HCT116 (cell line): ENCODE measurements at regions not wholly inside any gene's neighbourhood (a gene's known extent, or its start where the extent isn't known, plus 50 kb on each side); places are given as distances from the start of the nearest gene placed in this dataset.

Source experiments
- ATAC-seq: fragments of 200-7000 bp; cut with Tn5 transposase; 2 replicates; pipeline ENCODE4 v1.9.1; 2020; ENCODE audit warnings: mild to moderate bottlenecking, moderate library complexity
- BruUV-seq: library from RNA; stranded (reverse); fragments of 400-500 nt; replicated peaks from 2 replicates; lab custom pipeline; 2021; lab: Mats Ljungman, UMichigan
- CTCF ChIA-PET: fragments of 300-600 bp; sonication (Branson Sonifier 250); formaldehyde crosslinking; loops from one replicate; lab custom pipeline; 2021; ENCODE audit warnings: antibody characterized with exemption; lab: Charles Lee
- POLR2A ChIA-PET: fragments of 300-600, 350-600 bp; sonication (Branson Sonifier 250); formaldehyde crosslinking; loops from one replicate; lab custom pipeline; 2021; ENCODE audit warnings: antibody characterized with exemption; lab: Charles Lee
- RAD21 ChIA-PET, 2 experiments: fragments of 300-600 bp; sonication (Branson Sonifier 250); formaldehyde crosslinking; loops; one replicate each; lab custom pipeline; 2023; ENCODE audit warnings: low total read pairs in 2 of 2; ENCODE audit not compliant: uncharacterized antibody in 2 of 2, unreplicated experiment in 2 of 2, low non-redundant PET in 1 of 2; lab: Charles Lee
- DNase-seq: peaks from one replicate; pipeline ENCODE4 v3.0.0-alpha.2; 2010; ENCODE audit warnings: low read depth, low spot score
- H2AFZ ChIP-seq: fragments of 200-600 bp; shearing (Covaris generic), sonication (generic); 2 replicates; pipeline ENCODE4 v1.6.1; 2017; ENCODE audit warnings: low read depth, mixed run types, mixed read lengths, antibody characterized with exemption, low read length; ENCODE audit not compliant: poor library complexity, severe bottlenecking
- H3K27ac ChIP-seq: 2 replicates; pipeline ENCODE4 v1.5.1; 2012; ENCODE audit warnings: low read depth, low read length
- H3K27me3 ChIP-seq: fragments of 200-600 bp; sonication (generic); 2 replicates; pipeline ENCODE4 v1.6.1; 2016; ENCODE audit warnings: mixed run types, low read length, mixed read lengths; ENCODE audit not compliant: insufficient read depth
- H3K36me3 ChIP-seq, 2 experiments: fragments of 200-500 bp in 1 of 2; fragments of 200-600 bp in 1 of 2; sonication (Bioruptor generic) in 1 of 2; sonication (generic) in 1 of 2; 2 replicates each; pipeline versions ENCODE4 v1.5.1 to v1.6.1; 2014 to 2016; ENCODE audit warnings: low read length in 2 of 2, inconsistent platforms in 1 of 2, mixed read lengths in 1 of 2, mixed run types in 1 of 2; ENCODE audit not compliant: insufficient read depth in 2 of 2, control insufficient read depth in 1 of 2
- H3K4me1 ChIP-seq, 2 experiments: fragments of 200-600 bp in 1 of 2; sonication (generic) in 1 of 2; 2 replicates each; pipeline versions ENCODE4 v1.5.1 to v1.6.1; 2012 to 2017; ENCODE audit warnings: low read length in 2 of 2, inconsistent platforms in 1 of 2, mild to moderate bottlenecking in 1 of 2, mixed read lengths in 1 of 2, mixed run types in 1 of 2, moderate library complexity in 1 of 2; ENCODE audit not compliant: insufficient read depth in 2 of 2, control insufficient read depth in 1 of 2
- H3K4me2 ChIP-seq: fragments of 200-600 bp; sonication (generic); 2 replicates; pipeline ENCODE4 v1.6.1; 2017; ENCODE audit warnings: mixed run types, low read length, mixed read lengths
- H3K4me3 ChIP-seq, 2 experiments: fragments of 200-600 bp in 1 of 2; sonication (generic) in 1 of 2; replicated peaks in 1 of 2; 2 replicates each; pipeline ENCODE4 v1.5.1; 2011 to 2016; ENCODE audit warnings: low read length in 2 of 2, control low read depth in 1 of 2, low read depth in 1 of 2, mild to moderate bottlenecking in 1 of 2, mixed read lengths in 1 of 2, mixed run types in 1 of 2
- H3K79me2 ChIP-seq: fragments of 200-600 bp; sonication (generic); 2 replicates; pipeline ENCODE4 v1.6.1; 2017; ENCODE audit warnings: mild to moderate bottlenecking, mixed run types, low read length, moderate library complexity, mixed read lengths; ENCODE audit not compliant: insufficient read depth
- H3K9ac ChIP-seq: fragments of 200-600 bp; sonication (generic); 2 replicates; pipeline ENCODE4 v1.6.1; 2016; ENCODE audit warnings: low read length, mixed read lengths
- H3K9me2 ChIP-seq: fragments of 200-600 bp; sonication (generic), shearing (Covaris generic); 2 replicates; pipeline ENCODE4 v1.6.1; 2017; ENCODE audit warnings: mixed run types, mild to moderate bottlenecking, moderate library complexity; ENCODE audit not compliant: insufficient read depth
- H3K9me3 ChIP-seq, 2 experiments: fragments of 200-500 bp in 1 of 2; fragments of 200-600 bp in 1 of 2; sonication (Bioruptor generic) in 1 of 2; sonication (generic) in 1 of 2; 2 replicates each; pipeline ENCODE4 v1.6.1; 2014 to 2017; ENCODE audit warnings: low read length in 2 of 2, mixed read lengths in 2 of 2, inconsistent platforms in 1 of 2, low read depth in 1 of 2, mild to moderate bottlenecking in 1 of 2, mixed run types in 1 of 2, moderate library complexity in 1 of 2; ENCODE audit not compliant: control insufficient read depth in 1 of 2, insufficient read depth in 1 of 2
- H4K20me1 ChIP-seq: fragments of 200-600 bp; sonication (generic), shearing (Covaris generic); 2 replicates; pipeline ENCODE4 v1.6.1; 2017; ENCODE audit warnings: mixed run types, mild to moderate bottlenecking, moderate library complexity; ENCODE audit not compliant: insufficient read depth
- CBX3 ChIP-seq: IDR thresholded peaks from 2 replicates; pipeline ENCODE4 v1.6.1; 2012; ENCODE audit warnings: low read depth
- EGR1 ChIP-seq: IDR thresholded peaks from 2 replicates; pipeline ENCODE4 v1.6.1; 2012; ENCODE audit warnings: low read depth
- JUND ChIP-seq: IDR thresholded peaks from 2 replicates; pipeline ENCODE4 v1.6.1; 2012
- RAD21 ChIP-seq: IDR thresholded peaks from 2 replicates; pipeline ENCODE4 v1.6.1; 2012; ENCODE audit warnings: low read depth, mild to moderate bottlenecking
- SP1 ChIP-seq: IDR thresholded peaks from 2 replicates; pipeline ENCODE4 v1.6.1; 2012; ENCODE audit warnings: low read depth
- SRF ChIP-seq: IDR thresholded peaks from 2 replicates; pipeline ENCODE4 v1.6.1; 2012; ENCODE audit warnings: low read depth
- YY1 ChIP-seq: IDR thresholded peaks from 2 replicates; pipeline ENCODE4 v1.6.1; 2011; ENCODE audit warnings: low read length, low read depth, moderate library complexity, mild to moderate bottlenecking; ENCODE audit not compliant: insufficient replicate concordance; ENCODE audit errors: extremely low read depth
- ZFX ChIP-seq: fragments of 450-650 bp; IDR thresholded peaks from 2 replicates; pipeline ENCODE4 v1.6.1; 2017
- ZNF274 ChIP-seq: fragments of 200-500 bp; sonication (Bioruptor generic); IDR thresholded peaks from 2 replicates; pipeline ENCODE4 v1.6.1; 2014; ENCODE audit warnings: mild to moderate bottlenecking, low read depth, low read length, inconsistent platforms
- intact Hi-C: fragments of 100-400 bp; cut with micrococcal nuclease; formaldehyde crosslinking; loops from 2 replicates; pipeline ENCODE4 v1.10.0; 2022
- TF ChIP-seq, protein P1 (sequence below): IDR thresholded peaks from 2 replicates; pipeline ENCODE4 v1.6.1; 2012
- TF ChIP-seq, protein P2 (sequence below): IDR thresholded peaks from 2 replicates; pipeline ENCODE4 v1.6.1; 2012; ENCODE audit warnings: low read depth
- TF ChIP-seq, protein P3 (sequence below): IDR thresholded peaks from 2 replicates; pipeline ENCODE4 v1.6.1; 2011; ENCODE audit warnings: mild to moderate bottlenecking, low read length, moderate library complexity; ENCODE audit not compliant: insufficient replicate concordance; ENCODE audit errors: extremely low read depth
- TF ChIP-seq, protein P4 (sequence below): IDR thresholded peaks from 2 replicates; pipeline ENCODE4 v1.6.1; 2012

DNA sequence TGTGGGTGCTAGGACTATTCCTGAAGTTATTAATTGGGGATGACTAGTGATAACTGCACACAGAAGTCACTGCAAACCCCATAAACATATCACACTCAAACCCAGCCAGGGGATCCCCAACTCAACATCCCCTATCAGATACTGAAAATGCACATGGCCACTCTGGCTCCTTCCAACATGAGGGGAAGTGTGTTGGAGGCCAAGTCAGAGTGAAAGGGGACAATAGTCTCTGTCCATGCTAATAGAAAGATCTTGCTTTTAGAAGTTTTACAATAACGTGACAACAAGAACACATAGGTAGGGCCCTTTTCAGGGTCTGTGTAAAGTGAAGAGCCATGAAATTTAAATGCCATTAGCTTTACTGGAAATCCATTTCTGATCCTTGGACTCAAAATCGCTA lies 98.8 kb upstream of the SEMA6A start:
- intact Hi-C loops = no loop called here
- Histone ChIP-seq H3K9me2 (0 out of 2 replicates have a peak, but pooled peaks cover 2% of the 10 kb centered on the region), H3K79me2 (no peaks in the 10 kb centered on the region), H3K27me3 (no peaks in the 10 kb centered on the region), H3K4me3 (no peak overlapping the region), H3K9me3 (no peaks in the 10 kb centered on the region)
- ATAC-seq = no peak
- POLR2A ChIA-PET = no interaction called here
- no peak for DNase-seq
- TF ChIP-seq, protein P1, sequence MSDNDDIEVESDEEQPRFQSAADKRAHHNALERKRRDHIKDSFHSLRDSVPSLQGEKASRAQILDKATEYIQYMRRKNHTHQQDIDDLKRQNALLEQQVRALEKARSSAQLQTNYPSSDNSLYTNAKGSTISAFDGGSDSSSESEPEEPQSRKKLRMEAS = no peak
- TF ChIP-seq JUND (no peak), RAD21 (no peak), ZNF274 (no peak), YY1 (no peak), CBX3 (no peak), SP1 (no peak), SRF (no peak), ZFX (no peak), EGR1 (no peak)
- TF ChIP-seq, protein P2, sequence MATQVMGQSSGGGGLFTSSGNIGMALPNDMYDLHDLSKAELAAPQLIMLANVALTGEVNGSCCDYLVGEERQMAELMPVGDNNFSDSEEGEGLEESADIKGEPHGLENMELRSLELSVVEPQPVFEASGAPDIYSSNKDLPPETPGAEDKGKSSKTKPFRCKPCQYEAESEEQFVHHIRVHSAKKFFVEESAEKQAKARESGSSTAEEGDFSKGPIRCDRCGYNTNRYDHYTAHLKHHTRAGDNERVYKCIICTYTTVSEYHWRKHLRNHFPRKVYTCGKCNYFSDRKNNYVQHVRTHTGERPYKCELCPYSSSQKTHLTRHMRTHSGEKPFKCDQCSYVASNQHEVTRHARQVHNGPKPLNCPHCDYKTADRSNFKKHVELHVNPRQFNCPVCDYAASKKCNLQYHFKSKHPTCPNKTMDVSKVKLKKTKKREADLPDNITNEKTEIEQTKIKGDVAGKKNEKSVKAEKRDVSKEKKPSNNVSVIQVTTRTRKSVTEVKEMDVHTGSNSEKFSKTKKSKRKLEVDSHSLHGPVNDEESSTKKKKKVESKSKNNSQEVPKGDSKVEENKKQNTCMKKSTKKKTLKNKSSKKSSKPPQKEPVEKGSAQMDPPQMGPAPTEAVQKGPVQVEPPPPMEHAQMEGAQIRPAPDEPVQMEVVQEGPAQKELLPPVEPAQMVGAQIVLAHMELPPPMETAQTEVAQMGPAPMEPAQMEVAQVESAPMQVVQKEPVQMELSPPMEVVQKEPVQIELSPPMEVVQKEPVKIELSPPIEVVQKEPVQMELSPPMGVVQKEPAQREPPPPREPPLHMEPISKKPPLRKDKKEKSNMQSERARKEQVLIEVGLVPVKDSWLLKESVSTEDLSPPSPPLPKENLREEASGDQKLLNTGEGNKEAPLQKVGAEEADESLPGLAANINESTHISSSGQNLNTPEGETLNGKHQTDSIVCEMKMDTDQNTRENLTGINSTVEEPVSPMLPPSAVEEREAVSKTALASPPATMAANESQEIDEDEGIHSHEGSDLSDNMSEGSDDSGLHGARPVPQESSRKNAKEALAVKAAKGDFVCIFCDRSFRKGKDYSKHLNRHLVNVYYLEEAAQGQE = no peak
- TF ChIP-seq, protein P3, sequence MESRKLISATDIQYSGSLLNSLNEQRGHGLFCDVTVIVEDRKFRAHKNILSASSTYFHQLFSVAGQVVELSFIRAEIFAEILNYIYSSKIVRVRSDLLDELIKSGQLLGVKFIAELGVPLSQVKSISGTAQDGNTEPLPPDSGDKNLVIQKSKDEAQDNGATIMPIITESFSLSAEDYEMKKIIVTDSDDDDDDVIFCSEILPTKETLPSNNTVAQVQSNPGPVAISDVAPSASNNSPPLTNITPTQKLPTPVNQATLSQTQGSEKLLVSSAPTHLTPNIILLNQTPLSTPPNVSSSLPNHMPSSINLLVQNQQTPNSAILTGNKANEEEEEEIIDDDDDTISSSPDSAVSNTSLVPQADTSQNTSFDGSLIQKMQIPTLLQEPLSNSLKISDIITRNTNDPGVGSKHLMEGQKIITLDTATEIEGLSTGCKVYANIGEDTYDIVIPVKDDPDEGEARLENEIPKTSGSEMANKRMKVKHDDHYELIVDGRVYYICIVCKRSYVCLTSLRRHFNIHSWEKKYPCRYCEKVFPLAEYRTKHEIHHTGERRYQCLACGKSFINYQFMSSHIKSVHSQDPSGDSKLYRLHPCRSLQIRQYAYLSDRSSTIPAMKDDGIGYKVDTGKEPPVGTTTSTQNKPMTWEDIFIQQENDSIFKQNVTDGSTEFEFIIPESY = no peak
- TF ChIP-seq, protein P4, sequence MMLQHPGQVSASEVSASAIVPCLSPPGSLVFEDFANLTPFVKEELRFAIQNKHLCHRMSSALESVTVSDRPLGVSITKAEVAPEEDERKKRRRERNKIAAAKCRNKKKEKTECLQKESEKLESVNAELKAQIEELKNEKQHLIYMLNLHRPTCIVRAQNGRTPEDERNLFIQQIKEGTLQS = no peak
- TF ChIP-seq, all 23 proteins: peak for 0
- CTCF ChIA-PET = no interaction called here
- H3K4me2 ChIP-seq = no peak overlapping the region
- RAD21 ChIA-PET = no interaction called here
- no TSS peak for BruUV-seq
- no peak overlapping the region for H3K9ac ChIP-seq
- no peaks in the 10 kb centered on the region for H4K20me1 ChIP-seq
- no peaks in the 10 kb centered on the region for H3K4me1 ChIP-seq
- no peak overlapping the region for H3K27ac ChIP-seq
- no peaks in the 10 kb centered on the region for H3K36me3 ChIP-seq
- H2AFZ ChIP-seq = no peak overlapping the region
